ENCODE measurements at regions not wholly inside any gene's neighbourhood (a gene's known extent, or its start where the extent isn't known, plus 50 kb on each side); places are given as distances from the start of the nearest gene placed in this dataset.

- H3K4me3 ChIP-seq (replicated peaks; ENCODE audit: low read depth, low read length): no peak overlapping the region
- TF ChIP-seq CTCF (IDR thresholded peaks at IDR 0.05; ENCODE audit: low read depth, low read length, missing control alignments): no peak
- no peak for DNase-seq (ENCODE audit: extremely low read depth, low read depth)
Measured at GRCh38 chr2:129069875-129070594, 751.4 kb upstream of the HS6ST1 start.

GRCh38 chr2:129070663-129071062, 752.0 kb upstream of the HS6ST1 start:
- no peak for DNase-seq (ENCODE audit: extremely low read depth, low read depth)
- no peak for TF ChIP-seq CTCF (IDR thresholded peaks at IDR 0.05; ENCODE audit: low read depth, low read length, missing control alignments)
- no peak overlapping the region for H3K4me3 ChIP-seq (replicated peaks; ENCODE audit: low read depth, low read length)

DNA sequence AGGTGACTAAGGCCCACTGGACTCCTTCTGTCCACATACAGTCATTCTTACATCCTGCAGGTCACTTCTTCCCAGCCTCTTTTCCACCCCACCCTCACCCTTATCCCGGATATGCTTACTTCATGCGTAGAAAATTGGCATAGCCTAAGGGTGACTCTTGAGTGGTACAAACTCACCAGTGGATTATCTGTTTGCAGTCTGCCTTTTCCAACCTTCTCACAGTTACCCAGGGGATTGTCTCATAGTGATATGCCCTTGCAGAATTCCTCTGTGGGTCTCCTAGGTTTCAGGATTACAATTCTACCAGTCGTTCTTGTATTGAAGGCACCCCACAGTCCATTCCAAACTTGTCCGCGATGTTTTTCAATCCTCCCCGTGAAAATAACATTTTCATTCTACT, 752.9 kb upstream of the HS6ST1 start:
- no peak for TF ChIP-seq CTCF (IDR thresholded peaks at IDR 0.05; ENCODE audit: low read depth, low read length, missing control alignments)
- DNase-seq (ENCODE audit: extremely low read depth, low read depth): no peak
- H3K4me3 ChIP-seq (replicated peaks; ENCODE audit: low read depth, low read length): no peak overlapping the region

- H3K4me3 ChIP-seq (replicated peaks; ENCODE audit: low read depth, low read length): no peak overlapping the region
- no peak for TF ChIP-seq CTCF (IDR thresholded peaks at IDR 0.05; ENCODE audit: low read depth, low read length, missing control alignments)
- DNase-seq (ENCODE audit: extremely low read depth, low read depth): no peak
Measured at GRCh38 chr2:129074298-129074920, 755.7 kb upstream of the HS6ST1 start.

DNA sequence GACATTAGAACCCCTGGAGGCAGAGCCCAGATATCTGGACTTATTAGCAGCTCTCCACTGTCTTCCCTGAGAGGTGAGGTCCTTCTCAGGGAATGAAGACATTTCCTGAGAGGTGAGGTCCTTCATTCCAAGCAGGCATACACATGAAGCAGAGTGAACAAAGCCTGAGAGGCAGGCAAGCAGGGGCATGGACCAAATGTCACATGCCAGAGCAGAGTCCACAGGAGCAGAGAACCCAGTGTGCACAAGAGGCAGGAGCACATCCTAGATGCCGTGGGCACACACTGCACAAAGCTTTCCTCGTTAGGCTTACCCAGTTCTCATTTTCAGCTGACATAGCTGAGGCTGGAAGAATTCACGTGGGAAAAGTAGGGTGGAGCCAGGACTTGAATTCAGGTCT, 759.9 kb upstream of the HS6ST1 start:
- TF ChIP-seq CTCF (IDR thresholded peaks at IDR 0.05; ENCODE audit: low read depth, low read length, missing control alignments): no peak
- DNase-seq (ENCODE audit: extremely low read depth, low read depth): no peak
- no peak overlapping the region for H3K4me3 ChIP-seq (replicated peaks; ENCODE audit: low read depth, low read length)

DNA sequence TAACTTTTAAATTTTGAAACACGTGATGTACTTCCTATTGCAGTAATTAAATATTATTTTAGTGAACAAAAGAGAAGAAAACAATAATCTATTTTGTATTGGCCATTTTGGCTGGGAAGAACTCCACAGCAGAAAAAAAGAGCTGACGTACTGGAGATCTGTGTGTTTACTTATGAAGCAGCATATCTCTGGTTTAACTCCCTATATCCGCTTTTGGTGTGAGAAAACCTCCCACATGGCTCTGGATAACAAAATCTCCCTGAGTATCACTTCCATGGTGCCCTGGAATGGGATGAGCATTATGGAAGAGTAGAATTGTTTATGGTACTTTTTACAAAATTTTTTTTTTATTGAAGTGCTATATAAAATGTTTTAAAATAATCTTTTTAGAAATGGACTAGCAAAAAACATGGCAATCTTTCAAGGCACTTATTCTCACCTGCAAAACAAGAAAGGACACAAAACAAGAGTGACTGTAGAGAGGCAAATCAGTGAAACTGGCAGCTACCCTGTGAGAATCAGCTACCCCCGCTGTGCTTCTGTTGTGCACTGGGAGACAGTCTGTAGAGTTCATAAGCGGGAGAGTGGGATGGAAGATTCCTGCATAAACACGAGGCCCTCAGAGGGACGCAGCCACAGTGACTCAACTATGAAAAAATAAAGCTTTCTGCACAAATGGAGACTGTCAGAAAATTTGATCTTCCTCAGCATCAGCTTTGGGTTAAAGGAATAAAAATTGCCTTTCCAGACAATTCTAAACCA, 762.2 kb upstream of the HS6ST1 start:
- no peak overlapping the region for H3K4me3 ChIP-seq (replicated peaks; ENCODE audit: low read depth, low read length)
- TF ChIP-seq CTCF (IDR thresholded peaks at IDR 0.05; ENCODE audit: low read depth, low read length, missing control alignments): no peak
- DNase-seq (ENCODE audit: extremely low read depth, low read depth): no peak
